ENCODE measurements at regions not wholly inside any gene's neighbourhood (a gene's known extent, or its start where the extent isn't known, plus 50 kb on each side); places are given as distances from the start of the nearest gene placed in this dataset.

GRCh38 chr1:184141361-184141880 lies 89.9 kb downstream of the TSEN15 start:
- H3K27ac Mint-ChIP-seq: no peak overlapping the region
- Histone ChIP-seq H3K27ac (ENCODE audit: low read length) (no peak overlapping the region), H3K4me3 (ENCODE audit: low read length) (no peak overlapping the region), H3K27me3 (ENCODE audit: control insufficient read depth, insufficient read depth, low read length) (no peaks in the 10 kb centered on the region), H3K36me3 (ENCODE audit: control insufficient read depth, insufficient read depth, low read length) (no peaks in the 10 kb centered on the region), H3K9me3 (ENCODE audit: control insufficient read depth, insufficient read depth, low read length) (no peaks in the 10 kb centered on the region), H3K4me1 (ENCODE audit: control insufficient read depth, insufficient read depth, low read length) (no peaks in the 10 kb centered on the region)
- H3K36me3 Mint-ChIP-seq: peaks cover 6% of the 10 kb centered on the region
- H3K4me3 Mint-ChIP-seq: no peak overlapping the region
- ATAC-seq: no peak
- WGBS (ENCODE audit: insufficient coverage): 99% methylated on average over 6 of the region's 6 CpGs
- H3K4me1 Mint-ChIP-seq: no peaks in the 10 kb centered on the region
- no peak for TF ChIP-seq CTCF (IDR thresholded peaks at IDR 0.05)
- intact Hi-C loops (cut with micrococcal nuclease): no loop called here
- H3K27me3 Mint-ChIP-seq (ENCODE audit: low read depth in 2 of 2): peaks cover 11 to 19% of the 10 kb centered on the region in 2 donors
- H3K9me3 Mint-ChIP-seq: peaks cover 3 to 6% of the 10 kb centered on the region in 2 donors
- no peak for DNase-seq

- Histone ChIP-seq H3K4me3 (ENCODE audit: low read length) (no peak overlapping the region), H3K36me3 (ENCODE audit: control insufficient read depth, insufficient read depth, low read length) (no peaks in the 10 kb centered on the region), H3K27me3 (ENCODE audit: control insufficient read depth, insufficient read depth, low read length) (no peaks in the 10 kb centered on the region), H3K27ac (ENCODE audit: low read length) (no peak overlapping the region), H3K9me3 (ENCODE audit: control insufficient read depth, insufficient read depth, low read length) (no peaks in the 10 kb centered on the region), H3K4me1 (ENCODE audit: control insufficient read depth, insufficient read depth, low read length) (no peaks in the 10 kb centered on the region)
- H3K27me3 Mint-ChIP-seq (ENCODE audit: low read depth in 2 of 2): peaks cover 23 to 26% of the 10 kb centered on the region in 2 donors
- no peak for ATAC-seq
- no peaks in the 10 kb centered on the region for H3K4me1 Mint-ChIP-seq
- no peak overlapping the region for H3K27ac Mint-ChIP-seq
- H3K4me3 Mint-ChIP-seq: no peak overlapping the region
- H3K36me3 Mint-ChIP-seq: no peaks in the 10 kb centered on the region
- 50% methylated on average over 5 of the region's 5 CpGs for WGBS (ENCODE audit: insufficient coverage)
- intact Hi-C loops (cut with micrococcal nuclease): no loop called here
- no peak for TF ChIP-seq CTCF (IDR thresholded peaks at IDR 0.05)
- no peaks in the 10 kb centered on the region for H3K9me3 Mint-ChIP-seq
- DNase-seq: no peak
Measured at GRCh38 chr1:184143449-184143848, 91.9 kb downstream of the TSEN15 start.

- Mint-ChIP-seq H3K4me3 (no peak overlapping the region), H3K36me3 (no peaks in the 10 kb centered on the region), H3K27ac (no peak overlapping the region), H3K27me3 (ENCODE audit: low read depth in 2 of 2) (peaks cover 26% of the 10 kb centered on the region in 2 donors), H3K9me3 (no peaks in the 10 kb centered on the region), H3K4me1 (no peaks in the 10 kb centered on the region)
- Histone ChIP-seq H3K27me3 (ENCODE audit: control insufficient read depth, insufficient read depth, low read length) (peaks cover under 1% of the 10 kb centered on the region), H3K4me1 (ENCODE audit: control insufficient read depth, insufficient read depth, low read length) (no peaks in the 10 kb centered on the region), H3K4me3 (ENCODE audit: low read length) (no peak overlapping the region), H3K36me3 (ENCODE audit: control insufficient read depth, insufficient read depth, low read length) (no peaks in the 10 kb centered on the region), H3K9me3 (ENCODE audit: control insufficient read depth, insufficient read depth, low read length) (no peaks in the 10 kb centered on the region), H3K27ac (ENCODE audit: low read length) (no peak overlapping the region)
- no peak for TF ChIP-seq CTCF (IDR thresholded peaks at IDR 0.05)
- DNase-seq: no peak
- no peak for ATAC-seq
- WGBS (ENCODE audit: insufficient coverage): over 99% methylated on average over 5 of the region's 5 CpGs
- intact Hi-C loops (cut with micrococcal nuclease): no loop called here
Measured at GRCh38 chr1:184145083-184145482, 93.6 kb downstream of the TSEN15 start.

GRCh38 chr1:184146202-184146601 lies 94.7 kb downstream of the TSEN15 start:
- intact Hi-C loops (cut with micrococcal nuclease): no loop called here
- Mint-ChIP-seq H3K4me1 (no peaks in the 10 kb centered on the region), H3K27ac (no peak overlapping the region), H3K36me3 (no peaks in the 10 kb centered on the region), H3K9me3 (no peaks in the 10 kb centered on the region), H3K4me3 (no peak overlapping the region), H3K27me3 (ENCODE audit: low read depth in 2 of 2) (peaks cover 26 to 29% of the 10 kb centered on the region in 2 donors)
- no peak for DNase-seq
- no peak overlapping the region for H3K27ac ChIP-seq (ENCODE audit: low read length)
- H3K4me3 ChIP-seq (ENCODE audit: low read length): no peak overlapping the region
- no peak for TF ChIP-seq CTCF (IDR thresholded peaks at IDR 0.05)
- WGBS (ENCODE audit: insufficient coverage): 95% methylated on average over 4 of the region's 4 CpGs
- no peaks in the 10 kb centered on the region for H3K9me3 ChIP-seq (ENCODE audit: control insufficient read depth, insufficient read depth, low read length)
- H3K36me3 ChIP-seq (ENCODE audit: control insufficient read depth, insufficient read depth, low read length): no peaks in the 10 kb centered on the region
- H3K27me3 ChIP-seq (ENCODE audit: control insufficient read depth, insufficient read depth, low read length): peaks cover 2% of the 10 kb centered on the region
- no peaks in the 10 kb centered on the region for H3K4me1 ChIP-seq (ENCODE audit: control insufficient read depth, insufficient read depth, low read length)
- ATAC-seq: no peak

All from natural killer cell (primary cell).